ENCODE measurements at regions not wholly inside any gene's neighbourhood (a gene's known extent, or its start where the extent isn't known, plus 50 kb on each side); places are given as distances from the start of the nearest gene placed in this dataset.

GRCh38 chr16:80039777-80040176, 439.2 kb upstream of the MAF start:
- intact Hi-C loops (cut with micrococcal nuclease; ENCODE audit: unreplicated experiment) = no loop called here
- no peaks in the 10 kb centered on the region for H3K4me1 ChIP-seq (ENCODE audit: insufficient read depth, low read length, poor library complexity, severe bottlenecking)
- BruUV-seq (replicated peaks) = no TSS peak
- H3K27ac ChIP-seq (ENCODE audit: low read depth, low read length, poor library complexity, severe bottlenecking) = no peak overlapping the region
- no peaks in the 10 kb centered on the region for H3K36me3 ChIP-seq (ENCODE audit: insufficient read depth, low read length, poor library complexity, severe bottlenecking)
- no peaks in the 10 kb centered on the region for H3K9me3 ChIP-seq (ENCODE audit: low read depth, low read length, poor library complexity, severe bottlenecking)
- ChIA-PET CTCF (no interaction called here), POLR2A (ENCODE audit: low non-redundant PET) (no interaction called here)
- no peak for DNase-seq (ENCODE audit: low spot score)
- no peak overlapping the region for H3K4me3 ChIP-seq (ENCODE audit: low read depth, low read length, poor library complexity, severe bottlenecking)
- H3K27me3 ChIP-seq (replicated peaks; ENCODE audit: insufficient read depth, low read depth, low read length, poor library complexity) = no peaks in the 10 kb centered on the region
- TF ChIP-seq CTCF (conservative IDR thresholded peaks at IDR 0.05; ENCODE audit: low read depth, low read length) = no peak
- no peak for TF ChIP-seq EZH2 (IDR thresholded peaks at IDR 0.05; ENCODE audit: borderline replicate concordance, low read depth, low read length, poor library complexity, severe bottlenecking)

- intact Hi-C loops (cut with micrococcal nuclease; ENCODE audit: unreplicated experiment) = no loop called here
- no peaks in the 10 kb centered on the region for H3K27me3 ChIP-seq (replicated peaks; ENCODE audit: insufficient read depth, low read depth, low read length, poor library complexity)
- DNase-seq (ENCODE audit: low spot score) = no peak
- no peak for TF ChIP-seq EZH2 (IDR thresholded peaks at IDR 0.05; ENCODE audit: borderline replicate concordance, low read depth, low read length, poor library complexity, severe bottlenecking)
- TF ChIP-seq CTCF (conservative IDR thresholded peaks at IDR 0.05; ENCODE audit: low read depth, low read length) = no peak
- POLR2A ChIA-PET (ENCODE audit: low non-redundant PET) = no interaction called here
- H3K9me3 ChIP-seq (ENCODE audit: low read depth, low read length, poor library complexity, severe bottlenecking) = no peaks in the 10 kb centered on the region
- CTCF ChIA-PET = no interaction called here
- H3K36me3 ChIP-seq (ENCODE audit: insufficient read depth, low read length, poor library complexity, severe bottlenecking) = no peaks in the 10 kb centered on the region
- H3K4me3 ChIP-seq (ENCODE audit: low read depth, low read length, poor library complexity, severe bottlenecking) = no peak overlapping the region
- no peak overlapping the region for H3K27ac ChIP-seq (ENCODE audit: low read depth, low read length, poor library complexity, severe bottlenecking)
- no TSS peak for BruUV-seq (replicated peaks)
- H3K4me1 ChIP-seq (ENCODE audit: insufficient read depth, low read length, poor library complexity, severe bottlenecking) = no peaks in the 10 kb centered on the region
Observed at GRCh38 chr16:80038566-80038965, 438.0 kb upstream of the MAF start.

- H3K4me3 ChIP-seq (ENCODE audit: low read depth, low read length, poor library complexity, severe bottlenecking) = no peak overlapping the region
- H3K36me3 ChIP-seq (ENCODE audit: insufficient read depth, low read length, poor library complexity, severe bottlenecking) = no peaks in the 10 kb centered on the region
- intact Hi-C loops (cut with micrococcal nuclease; ENCODE audit: unreplicated experiment) = no loop called here
- ChIA-PET POLR2A (ENCODE audit: low non-redundant PET) (no interaction called here), CTCF (no interaction called here)
- H3K27me3 ChIP-seq (replicated peaks; ENCODE audit: insufficient read depth, low read depth, low read length, poor library complexity) = no peaks in the 10 kb centered on the region
- DNase-seq (ENCODE audit: low spot score) = no peak
- no peaks in the 10 kb centered on the region for H3K9me3 ChIP-seq (ENCODE audit: low read depth, low read length, poor library complexity, severe bottlenecking)
- BruUV-seq (replicated peaks) = no TSS peak
- no peaks in the 10 kb centered on the region for H3K4me1 ChIP-seq (ENCODE audit: insufficient read depth, low read length, poor library complexity, severe bottlenecking)
- no peak overlapping the region for H3K27ac ChIP-seq (ENCODE audit: low read depth, low read length, poor library complexity, severe bottlenecking)
- TF ChIP-seq EZH2 (IDR thresholded peaks at IDR 0.05; ENCODE audit: borderline replicate concordance, low read depth, low read length, poor library complexity, severe bottlenecking) = no peak
- TF ChIP-seq CTCF (conservative IDR thresholded peaks at IDR 0.05; ENCODE audit: low read depth, low read length) = no peak
Observed at GRCh38 chr16:80034948-80035663, 434.6 kb upstream of the MAF start.
